Prostate gland (tissue), 2 donors: ENCODE measurements at regions not wholly inside any gene's neighbourhood (a gene's known extent, or its start where the extent isn't known, plus 50 kb on each side); places are given as distances from the start of the nearest gene placed in this dataset.

Experiments
- DNase-seq: peaks from one replicate; pipeline ENCODE4 v3.0.0-alpha.2; 2019; ENCODE audit warnings: low spot score
- H3K27ac ChIP-seq, 2 donors: fragments of 200-600 bp; sonication (generic); 2 replicates each; pipeline ENCODE4 v1.5.1; 2017 to 2019
- H3K27me3 ChIP-seq: fragments of 200-600 bp; sonication (generic); replicated peaks from 2 replicates; pipeline ENCODE4 v1.5.1; 2019; ENCODE audit not compliant: insufficient read depth
- H3K36me3 ChIP-seq, 2 donors: fragments of 200-600 bp; sonication (generic); 1 replicate in 1 of 2; 2 replicates in 1 of 2; pipeline versions ENCODE4 v1.5.1 to v1.8.1; 2017 to 2019
- H3K4me1 ChIP-seq: fragments of 200-600 bp; sonication (generic); replicated peaks from 2 replicates; pipeline ENCODE4 v1.5.1; 2019
- H3K4me3 ChIP-seq, 2 donors: fragments of 200-600 bp; sonication (generic); 2 replicates each; pipeline ENCODE4 v1.5.1; 2017 to 2019
- H3K9me3 ChIP-seq: fragments of 200-600 bp; sonication (generic); 2 replicates; pipeline ENCODE4 v1.5.1; 2017
- CTCF ChIP-seq, 4 experiments: fragments of 200-600 bp in 2 of 4; fragments of 450-650 bp in 2 of 4; sonication (generic) in 2 of 4; IDR thresholded peaks; 1 replicate in 3 of 4; 2 replicates in 1 of 4; pipeline ENCODE4 v1.5.1; 2016 to 2019; ENCODE audit warnings: antibody characterized with exemption in 4 of 4, mild to moderate bottlenecking in 2 of 4, moderate library complexity in 2 of 4
- POLR2A ChIP-seq: fragments of 450-650 bp; IDR thresholded peaks from one replicate; pipeline ENCODE4 v1.6.1; 2016; ENCODE audit warnings: antibody characterized with exemption, mild to moderate bottlenecking
- POLR2AphosphoS5 ChIP-seq: sonication (generic); formaldehyde crosslinking; IDR thresholded peaks from one replicate; pipeline ENCODE4 v1.6.1; 2017; ENCODE audit warnings: antibody characterized with exemption
- WGBS: methylation state at CpG from one replicate; pipeline ENCODE4 v1.1.5; 2018; 5-methylcytosine and 5-hydroxymethylcytosine counted together
- intact Hi-C: fragments of 100-400 bp; cut with DNase I; formaldehyde crosslinking; loops from one replicate; pipeline ENCODE4 v1.14.2; 2022

GRCh38 chr3:176401211-176401610, 796.1 kb downstream of the TBL1XR1 start:
- H3K27me3 ChIP-seq: no peaks in the 10 kb centered on the region
- H3K4me3 ChIP-seq: no peak overlapping the region
- no peak for TF ChIP-seq CTCF (IDR thresholded peaks at IDR 0.05)
- TF ChIP-seq POLR2AphosphoS5: no peak
- no peak for TF ChIP-seq POLR2A
- intact Hi-C loops: no loop called here
- no peaks in the 10 kb centered on the region for H3K4me1 ChIP-seq
- DNase-seq: no peak
- no peak overlapping the region for H3K27ac ChIP-seq
- WGBS: 78% methylated on average over 3 of the region's 3 CpGs
- no peaks in the 10 kb centered on the region for H3K9me3 ChIP-seq
- no peaks in the 10 kb centered on the region for H3K36me3 ChIP-seq

GRCh38 chr3:176399193-176399592, 798.1 kb downstream of the TBL1XR1 start:
- Histone ChIP-seq H3K36me3 (no peaks in the 10 kb centered on the region), H3K9me3 (no peaks in the 10 kb centered on the region), H3K4me1 (no peaks in the 10 kb centered on the region), H3K27me3 (no peaks in the 10 kb centered on the region), H3K4me3 (no peak overlapping the region), H3K27ac (no peak overlapping the region)
- 77% methylated on average over 2 of the region's 2 CpGs for WGBS
- no peak for TF ChIP-seq POLR2A
- TF ChIP-seq POLR2AphosphoS5: no peak
- no peak for TF ChIP-seq CTCF (IDR thresholded peaks at IDR 0.05)
- DNase-seq: no peak
- intact Hi-C loops: no loop called here

- no peaks in the 10 kb centered on the region for H3K36me3 ChIP-seq
- no peaks in the 10 kb centered on the region for H3K27me3 ChIP-seq
- no peaks in the 10 kb centered on the region for H3K9me3 ChIP-seq
- no peak for DNase-seq
- H3K4me3 ChIP-seq: no peak overlapping the region
- no peak overlapping the region for H3K27ac ChIP-seq
- no peaks in the 10 kb centered on the region for H3K4me1 ChIP-seq
- intact Hi-C loops: no loop called here
- 100% methylated on average over 2 of the region's 2 CpGs for WGBS
- TF ChIP-seq POLR2A (no peak), POLR2AphosphoS5 (no peak), CTCF (IDR thresholded peaks at IDR 0.05) (no peak)
Observed at GRCh38 chr3:176395240-176395639, 802.0 kb downstream of the TBL1XR1 start.

- Histone ChIP-seq H3K4me1 (no peaks in the 10 kb centered on the region), H3K27me3 (no peaks in the 10 kb centered on the region), H3K9me3 (no peaks in the 10 kb centered on the region), H3K4me3 (no peak overlapping the region), H3K27ac (no peak overlapping the region), H3K36me3 (no peaks in the 10 kb centered on the region)
- WGBS: 37% methylated on average over 2 of the region's 2 CpGs
- DNase-seq: no peak
- TF ChIP-seq POLR2A (no peak), POLR2AphosphoS5 (no peak), CTCF (IDR thresholded peaks at IDR 0.05) (no peak)
- intact Hi-C loops: no loop called here
Observed at GRCh38 chr3:176378789-176379188, 818.5 kb downstream of the TBL1XR1 start.

- Histone ChIP-seq H3K4me3 (no peak overlapping the region), H3K27ac (no peak overlapping the region), H3K4me1 (no peaks in the 10 kb centered on the region), H3K9me3 (no peaks in the 10 kb centered on the region), H3K36me3 (no peaks in the 10 kb centered on the region), H3K27me3 (no peaks in the 10 kb centered on the region)
- no peak for TF ChIP-seq POLR2A
- TF ChIP-seq CTCF (IDR thresholded peaks at IDR 0.05): no peak
- TF ChIP-seq POLR2AphosphoS5: no peak
- intact Hi-C loops: no loop called here
- DNase-seq: no peak
Observed at GRCh38 chr3:176376531-176376930, 820.8 kb downstream of the TBL1XR1 start.
